Breast epithelium (tissue), 3 donors: ENCODE measurements at regions not wholly inside any gene's neighbourhood (a gene's known extent, or its start where the extent isn't known, plus 50 kb on each side); places are given as distances from the start of the nearest gene placed in this dataset.

ENCODE experiments used
- POLR2A ChIP-seq: fragments of 450-650 bp; IDR thresholded peaks from one replicate; pipeline ENCODE4 v1.6.1; 2016; ENCODE audit warnings: antibody characterized with exemption, mild to moderate bottlenecking, moderate library complexity
- POLR2AphosphoS5 ChIP-seq, 3 donors: sonication (generic); formaldehyde crosslinking; IDR thresholded peaks; one replicate each; pipeline ENCODE4 v1.6.1; 2017; ENCODE audit warnings: antibody characterized with exemption in 3 of 3
- TF ChIP-seq, protein P1 (sequence below), 3 donors: fragments of 450-650 bp; IDR thresholded peaks; one replicate each; pipeline ENCODE4 v1.5.1; 2016 to 2017; ENCODE audit warnings: antibody characterized with exemption in 3 of 3, mild to moderate bottlenecking in 3 of 3, moderate library complexity in 3 of 3

DNA sequence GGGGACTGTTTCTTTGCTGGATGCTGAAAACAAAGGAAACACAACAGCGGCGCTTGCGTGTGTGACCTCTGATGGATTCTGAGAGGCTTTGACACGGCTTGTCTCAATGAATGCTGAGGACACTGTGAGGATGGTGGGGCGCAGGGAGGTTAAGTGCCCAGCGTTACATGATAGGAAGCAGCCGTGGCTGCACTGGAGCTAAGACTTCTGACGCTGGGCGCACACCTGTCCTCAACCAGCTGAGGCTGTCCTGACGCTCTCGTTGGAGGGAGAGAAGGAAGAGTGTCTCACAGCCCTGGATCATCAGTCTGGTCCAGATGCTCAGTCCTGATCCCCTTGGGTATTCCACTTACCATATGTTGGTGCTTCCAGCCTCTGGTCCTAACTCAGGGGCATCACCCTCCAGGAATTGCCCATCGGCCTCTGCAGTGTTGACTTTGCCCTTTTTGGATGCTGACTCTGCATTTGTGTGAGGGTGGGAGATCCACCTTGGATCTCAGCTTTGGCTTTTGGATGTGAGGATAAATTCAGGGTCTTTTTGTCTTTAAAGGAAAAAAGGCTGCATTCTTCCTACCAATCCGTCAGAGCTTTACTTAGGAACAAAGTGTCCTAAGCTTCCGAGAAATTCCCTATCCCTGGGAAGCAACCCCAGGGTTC is 125.2 kb downstream of the ZNF664 start:
- TF ChIP-seq, protein P1, sequence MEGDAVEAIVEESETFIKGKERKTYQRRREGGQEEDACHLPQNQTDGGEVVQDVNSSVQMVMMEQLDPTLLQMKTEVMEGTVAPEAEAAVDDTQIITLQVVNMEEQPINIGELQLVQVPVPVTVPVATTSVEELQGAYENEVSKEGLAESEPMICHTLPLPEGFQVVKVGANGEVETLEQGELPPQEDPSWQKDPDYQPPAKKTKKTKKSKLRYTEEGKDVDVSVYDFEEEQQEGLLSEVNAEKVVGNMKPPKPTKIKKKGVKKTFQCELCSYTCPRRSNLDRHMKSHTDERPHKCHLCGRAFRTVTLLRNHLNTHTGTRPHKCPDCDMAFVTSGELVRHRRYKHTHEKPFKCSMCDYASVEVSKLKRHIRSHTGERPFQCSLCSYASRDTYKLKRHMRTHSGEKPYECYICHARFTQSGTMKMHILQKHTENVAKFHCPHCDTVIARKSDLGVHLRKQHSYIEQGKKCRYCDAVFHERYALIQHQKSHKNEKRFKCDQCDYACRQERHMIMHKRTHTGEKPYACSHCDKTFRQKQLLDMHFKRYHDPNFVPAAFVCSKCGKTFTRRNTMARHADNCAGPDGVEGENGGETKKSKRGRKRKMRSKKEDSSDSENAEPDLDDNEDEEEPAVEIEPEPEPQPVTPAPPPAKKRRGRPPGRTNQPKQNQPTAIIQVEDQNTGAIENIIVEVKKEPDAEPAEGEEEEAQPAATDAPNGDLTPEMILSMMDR (IDR thresholded peaks at IDR 0.05): no peak
- TF ChIP-seq POLR2AphosphoS5 (IDR thresholded peaks at IDR 0.05) (no peak), POLR2A (no peak)
